Adrenal gland (tissue), 5 donors: ENCODE measurements at regions not wholly inside any gene's neighbourhood (a gene's known extent, or its start where the extent isn't known, plus 50 kb on each side); places are given as distances from the start of the nearest gene placed in this dataset.

Source experiments
- POLR2A ChIP-seq, 2 donors: fragments of 450-650 bp; IDR thresholded peaks; one replicate each; pipeline ENCODE4 v1.6.1; 2017; ENCODE audit warnings: antibody characterized with exemption in 2 of 2, mild to moderate bottlenecking in 2 of 2, moderate library complexity in 1 of 2
- TF ChIP-seq, protein P1 (sequence below), 6 experiments: fragments of 450-650 bp in 4 of 6; fragments of 200-600 bp in 2 of 6; sonication (generic) in 1 of 6; IDR thresholded peaks; 1 replicate in 5 of 6; 2 replicates in 1 of 6; pipeline versions ENCODE4 v1.5.1 to v1.8.0; 2016 to 2021; ENCODE audit warnings: antibody characterized with exemption in 6 of 6, mild to moderate bottlenecking in 2 of 6, moderate library complexity in 1 of 6
- donor health status: DM: no; HTN: no; CAD: no.

DNA sequence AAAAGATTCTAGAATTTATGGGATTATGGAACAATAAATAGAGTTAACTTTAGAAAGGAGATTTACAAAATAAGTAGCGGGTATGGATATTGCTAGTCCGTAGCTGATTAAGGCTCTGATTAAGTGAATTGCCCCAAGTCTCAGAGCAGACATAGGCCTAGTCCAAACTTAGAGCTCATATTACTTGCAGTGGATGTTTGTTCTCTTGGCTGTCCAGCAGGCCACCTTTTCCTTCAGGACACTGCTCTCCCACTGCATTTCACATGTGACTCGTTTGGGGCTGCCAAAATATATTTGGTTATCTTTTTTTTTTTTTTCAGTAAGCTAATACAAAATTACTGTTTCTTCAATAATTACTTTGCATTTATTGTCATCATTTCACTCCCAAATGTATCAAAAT lies 76.6 kb downstream of the ARRDC3 start:
- TF ChIP-seq, protein P1, sequence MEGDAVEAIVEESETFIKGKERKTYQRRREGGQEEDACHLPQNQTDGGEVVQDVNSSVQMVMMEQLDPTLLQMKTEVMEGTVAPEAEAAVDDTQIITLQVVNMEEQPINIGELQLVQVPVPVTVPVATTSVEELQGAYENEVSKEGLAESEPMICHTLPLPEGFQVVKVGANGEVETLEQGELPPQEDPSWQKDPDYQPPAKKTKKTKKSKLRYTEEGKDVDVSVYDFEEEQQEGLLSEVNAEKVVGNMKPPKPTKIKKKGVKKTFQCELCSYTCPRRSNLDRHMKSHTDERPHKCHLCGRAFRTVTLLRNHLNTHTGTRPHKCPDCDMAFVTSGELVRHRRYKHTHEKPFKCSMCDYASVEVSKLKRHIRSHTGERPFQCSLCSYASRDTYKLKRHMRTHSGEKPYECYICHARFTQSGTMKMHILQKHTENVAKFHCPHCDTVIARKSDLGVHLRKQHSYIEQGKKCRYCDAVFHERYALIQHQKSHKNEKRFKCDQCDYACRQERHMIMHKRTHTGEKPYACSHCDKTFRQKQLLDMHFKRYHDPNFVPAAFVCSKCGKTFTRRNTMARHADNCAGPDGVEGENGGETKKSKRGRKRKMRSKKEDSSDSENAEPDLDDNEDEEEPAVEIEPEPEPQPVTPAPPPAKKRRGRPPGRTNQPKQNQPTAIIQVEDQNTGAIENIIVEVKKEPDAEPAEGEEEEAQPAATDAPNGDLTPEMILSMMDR (IDR thresholded peaks at IDR 0.05) = no peak
- TF ChIP-seq POLR2A (IDR thresholded peaks at IDR 0.05) = no peak
